ENCODE measurements at regions not wholly inside any gene's neighbourhood (a gene's known extent, or its start where the extent isn't known, plus 50 kb on each side); places are given as distances from the start of the nearest gene placed in this dataset. TPM values are rescaled to one million over a fixed set of nuclear protein-coding genes. Genes with fewer than 3 reads are reported as not detected.

Small RNAs in the stretch of these regions (microRNA-seq; reads per million reads assigned to microRNA genes)
- not detected for gene MIR4268
